Loucy (cell line): ENCODE measurements at regions not wholly inside any gene's neighbourhood (a gene's known extent, or its start where the extent isn't known, plus 50 kb on each side); places are given as distances from the start of the nearest gene placed in this dataset.

Source experiments
- EZH2phosphoT487 ChIP-seq: fragments of 200-600 bp; IDR thresholded peaks from 2 replicates; pipeline ENCODE4 v1.6.1; 2018; ENCODE audit warnings: antibody characterized with exemption, mild to moderate bottlenecking, moderate library complexity, borderline replicate concordance
- TF ChIP-seq, protein P1 (sequence below): fragments of 200-600 bp; sonication (generic); conservative IDR thresholded peaks from 2 replicates; pipeline ENCODE4 v1.5.1; 2014; ENCODE audit warnings: mild to moderate bottlenecking, antibody characterized with exemption, low read length

DNA sequence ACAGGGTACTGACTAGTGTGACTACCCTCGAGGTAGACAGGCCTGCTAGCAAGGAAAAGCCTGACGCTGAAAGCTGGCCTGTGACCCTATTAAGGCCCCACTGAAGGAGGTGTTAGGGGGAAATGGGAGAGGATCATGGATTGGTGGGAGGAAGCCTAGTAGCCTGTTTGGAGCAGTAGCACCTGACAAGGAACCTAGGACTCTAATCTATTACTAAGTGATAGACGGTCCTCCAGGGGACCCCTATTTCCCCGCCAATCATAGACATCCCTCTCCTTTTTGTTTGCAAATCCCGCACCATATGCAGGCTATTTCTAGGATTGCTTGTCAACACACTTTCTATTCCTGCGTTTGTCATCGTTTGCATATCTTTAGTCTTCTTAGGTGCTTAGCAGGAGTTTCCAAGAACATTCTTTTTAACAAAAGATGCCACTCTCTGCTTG lies 1338.8 kb upstream of the MIR17HG start:
- TF ChIP-seq, protein P1, sequence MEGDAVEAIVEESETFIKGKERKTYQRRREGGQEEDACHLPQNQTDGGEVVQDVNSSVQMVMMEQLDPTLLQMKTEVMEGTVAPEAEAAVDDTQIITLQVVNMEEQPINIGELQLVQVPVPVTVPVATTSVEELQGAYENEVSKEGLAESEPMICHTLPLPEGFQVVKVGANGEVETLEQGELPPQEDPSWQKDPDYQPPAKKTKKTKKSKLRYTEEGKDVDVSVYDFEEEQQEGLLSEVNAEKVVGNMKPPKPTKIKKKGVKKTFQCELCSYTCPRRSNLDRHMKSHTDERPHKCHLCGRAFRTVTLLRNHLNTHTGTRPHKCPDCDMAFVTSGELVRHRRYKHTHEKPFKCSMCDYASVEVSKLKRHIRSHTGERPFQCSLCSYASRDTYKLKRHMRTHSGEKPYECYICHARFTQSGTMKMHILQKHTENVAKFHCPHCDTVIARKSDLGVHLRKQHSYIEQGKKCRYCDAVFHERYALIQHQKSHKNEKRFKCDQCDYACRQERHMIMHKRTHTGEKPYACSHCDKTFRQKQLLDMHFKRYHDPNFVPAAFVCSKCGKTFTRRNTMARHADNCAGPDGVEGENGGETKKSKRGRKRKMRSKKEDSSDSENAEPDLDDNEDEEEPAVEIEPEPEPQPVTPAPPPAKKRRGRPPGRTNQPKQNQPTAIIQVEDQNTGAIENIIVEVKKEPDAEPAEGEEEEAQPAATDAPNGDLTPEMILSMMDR, result no peak
- no peak for TF ChIP-seq EZH2phosphoT487
